GM23338 (cell line): ENCODE measurements at regions not wholly inside any gene's neighbourhood (a gene's known extent, or its start where the extent isn't known, plus 50 kb on each side); places are given as distances from the start of the nearest gene placed in this dataset.

Experiments used
- ATAC-seq: fragments of 200-7000 bp; cut with Tn5 transposase; 3 replicates; pipeline ENCODE4 v1.9.1; 2020
- DNase-seq: peaks from one replicate; pipeline ENCODE4 v3.0.0-alpha.2; 2015; ENCODE audit warnings: low spot score
- H2AFZ ChIP-seq: fragments of 200-600 bp; sonication (generic); 2 replicates; pipeline ENCODE4 v1.8.0; 2016; ENCODE audit warnings: antibody characterized with exemption, mild to moderate bottlenecking, moderate library complexity
- H3F3A ChIP-seq: fragments of 200-600 bp; sonication (generic); replicated peaks from 2 replicates; pipeline ENCODE4 v1.8.0; 2017; ENCODE audit warnings: antibody characterized with exemption, mixed run types, low read depth
- H3K27ac ChIP-seq: fragments of 200-600 bp; sonication (generic); 2 replicates; pipeline ENCODE4 v1.6.1; 2016; ENCODE audit warnings: low read depth
- H3K27me3 ChIP-seq: fragments of 200-600 bp; sonication (generic); 2 replicates; pipeline ENCODE4 v1.8.0; 2016; ENCODE audit warnings: mild to moderate bottlenecking, mixed run types, moderate library complexity; ENCODE audit not compliant: insufficient read depth
- H3K36me3 ChIP-seq: fragments of 200-600 bp; sonication (generic); 2 replicates; pipeline ENCODE4 v1.8.0; 2016; ENCODE audit warnings: mild to moderate bottlenecking; ENCODE audit not compliant: insufficient read depth
- H3K4me1 ChIP-seq: fragments of 200-600 bp; sonication (generic); 2 replicates; pipeline ENCODE4 v1.8.0; 2016; ENCODE audit warnings: mild to moderate bottlenecking, moderate library complexity; ENCODE audit not compliant: insufficient read depth
- H3K4me2 ChIP-seq: fragments of 200-600 bp; sonication (generic); 2 replicates; pipeline ENCODE4 v1.7.1; 2017; ENCODE audit warnings: mixed run types
- H3K4me3 ChIP-seq: fragments of 200-600 bp; sonication (generic); 2 replicates; pipeline ENCODE4 v1.6.1; 2016; ENCODE audit warnings: mixed run types
- H3K79me2 ChIP-seq: fragments of 200-600 bp; sonication (generic); replicated peaks from 2 replicates; pipeline ENCODE4 v1.8.0; 2017; ENCODE audit warnings: mild to moderate bottlenecking; ENCODE audit not compliant: insufficient read depth
- H3K9me2 ChIP-seq: fragments of 200-600 bp; sonication (generic); 2 replicates; pipeline ENCODE4 v1.8.0; 2017; ENCODE audit not compliant: insufficient read depth
- H4K20me1 ChIP-seq: fragments of 200-600 bp; sonication (generic); replicated peaks from 2 replicates; pipeline ENCODE4 v1.8.0; 2017; ENCODE audit warnings: mild to moderate bottlenecking; ENCODE audit not compliant: insufficient read depth
- H3K27ac Mint-ChIP-seq: 2 replicates; pipeline ENCODE4 v1.8.0; 2020; ENCODE audit warnings: inconsistent platforms, mild to moderate bottlenecking, moderate library complexity, mixed read lengths
- H3K27me3 Mint-ChIP-seq: 3 replicates; pipeline ENCODE4 v1.8.0; 2022; ENCODE audit warnings: low read depth, mild to moderate bottlenecking, moderate library complexity, mixed read lengths, inconsistent platforms; ENCODE audit not compliant: insufficient read depth, poor library complexity
- H3K36me3 Mint-ChIP-seq: 3 replicates; pipeline ENCODE4 v1.8.0; 2021; ENCODE audit warnings: low read depth, mild to moderate bottlenecking, inconsistent platforms, moderate library complexity, mixed read lengths
- H3K4me1 Mint-ChIP-seq: 3 replicates; pipeline ENCODE4 v1.8.0; 2020; ENCODE audit warnings: mild to moderate bottlenecking, inconsistent platforms, mixed read lengths
- H3K4me3 Mint-ChIP-seq: 3 replicates; pipeline ENCODE4 v1.8.0; 2021; ENCODE audit warnings: moderate library complexity, mild to moderate bottlenecking, inconsistent platforms, mixed read lengths
- H3K9me3 Mint-ChIP-seq: 3 replicates; pipeline ENCODE4 v1.8.0; 2020; ENCODE audit warnings: moderate library complexity, mild to moderate bottlenecking, inconsistent platforms, mixed read lengths
- EZH2 ChIP-seq: fragments of 200-600 bp; sonication (generic); IDR thresholded peaks from one replicate; pipeline ENCODE4 v1.8.0; 2017; ENCODE audit warnings: antibody characterized with exemption, mild to moderate bottlenecking, low read depth; ENCODE audit not compliant: unreplicated experiment
- JUNB ChIP-seq: IDR thresholded peaks from one replicate; pipeline ENCODE4 v1.6.1; 2016; ENCODE audit warnings: antibody characterized with exemption; ENCODE audit not compliant: unreplicated experiment
- NANOG ChIP-seq: IDR thresholded peaks from 2 replicates; pipeline ENCODE4 v1.6.1; 2016; ENCODE audit warnings: antibody characterized with exemption, borderline replicate concordance
- POLR2AphosphoS5 ChIP-seq: IDR thresholded peaks from 2 replicates; pipeline ENCODE4 v1.6.1; 2016; ENCODE audit warnings: antibody characterized with exemption, low read depth
- STAT1 ChIP-seq: IDR thresholded peaks from one replicate; pipeline ENCODE4 v1.6.1; 2016; ENCODE audit warnings: antibody characterized with exemption; ENCODE audit not compliant: unreplicated experiment
- ZNF114 ChIP-seq: fragments of 250-450 bp; sonication (Bioruptor Pico); IDR thresholded peaks from 2 replicates; pipeline ENCODE4 v1.5.0; 2020; ENCODE audit warnings: mild to moderate bottlenecking, moderate library complexity
- ZNF331 ChIP-seq: fragments of 250-450 bp; sonication (Bioruptor Pico); IDR thresholded peaks from 2 replicates; pipeline ENCODE4 v1.5.0; 2020; ENCODE audit warnings: low read depth, mild to moderate bottlenecking, moderate library complexity
- TF ChIP-seq, protein P1 (sequence below): IDR thresholded peaks from 2 replicates; pipeline ENCODE4 v1.6.1; 2016; ENCODE audit warnings: antibody characterized with exemption
- TF ChIP-seq, protein P2 (sequence below), 2 experiments: fragments of 200-600 bp in 1 of 2; sonication (generic) in 1 of 2; conservative IDR thresholded peaks; 2 replicates each; pipeline versions ENCODE4 v1.5.1 to v1.6.1; 2016 to 2017; ENCODE audit warnings: antibody characterized with exemption in 2 of 2, low read depth in 2 of 2, mild to moderate bottlenecking in 2 of 2, moderate library complexity in 1 of 2
- TF ChIP-seq, protein P3 (sequence below): fragments of 250-450 bp; sonication (Bioruptor Pico); IDR thresholded peaks from 2 replicates; pipeline ENCODE4 v1.5.0; 2020; ENCODE audit warnings: mild to moderate bottlenecking, moderate library complexity
- TF ChIP-seq, protein P4 (sequence below): IDR thresholded peaks from one replicate; pipeline ENCODE4 v1.6.1; 2018; ENCODE audit warnings: antibody characterized with exemption; ENCODE audit not compliant: unreplicated experiment

DNA sequence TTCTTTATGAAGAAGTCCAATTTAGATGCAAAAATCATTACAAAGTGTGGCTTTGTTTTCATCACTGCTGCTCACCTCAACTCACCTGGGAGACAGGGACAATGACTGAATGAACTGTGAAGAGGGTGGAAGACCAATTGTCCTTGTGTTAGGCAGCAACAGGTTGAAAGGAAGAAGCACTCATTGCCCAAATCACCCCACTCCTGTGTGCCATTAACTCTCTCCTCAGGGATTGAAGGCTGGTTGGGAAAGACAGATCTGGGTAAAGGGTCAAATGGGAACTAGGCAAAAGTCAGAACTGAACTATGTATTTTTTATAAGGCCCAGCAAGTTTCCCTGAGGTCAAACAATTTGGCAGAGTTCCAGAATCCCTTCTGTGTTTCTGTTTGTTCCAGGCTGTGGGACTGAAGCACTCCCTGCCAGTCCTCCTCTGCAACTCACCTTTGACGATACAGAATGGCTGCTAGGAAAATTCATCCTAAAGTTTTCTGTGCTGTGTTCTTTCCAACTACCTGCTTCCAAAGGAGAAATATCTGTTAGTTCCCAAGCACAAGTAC, 68.6 kb upstream of the CCDC39 start:
- Mint-ChIP-seq H3K4me3 (no peak overlapping the region), H3K9me3 (no peaks in the 10 kb centered on the region), H3K4me1 (peaks cover 28% of the 10 kb centered on the region), H3K27ac (no peak overlapping the region), H3K36me3 (no peaks in the 10 kb centered on the region), H3K27me3 (no peaks in the 10 kb centered on the region)
- no peaks in the 10 kb centered on the region for H3K79me2 ChIP-seq
- H3K27ac ChIP-seq: no peak overlapping the region
- no peak overlapping the region for H3K4me2 ChIP-seq
- H2AFZ ChIP-seq: no peak overlapping the region
- no peaks in the 10 kb centered on the region for H4K20me1 ChIP-seq
- peaks cover 21% of the 10 kb centered on the region for H3K4me1 ChIP-seq
- no peaks in the 10 kb centered on the region for H3F3A ChIP-seq
- TF ChIP-seq ZNF331 (CRISPR knock-in tag) (no peak), ZNF114 (CRISPR knock-in tag) (no peak), NANOG (no peak), JUNB (no peak), POLR2AphosphoS5 (no peak), STAT1 (no peak), EZH2 (no peak)
- TF ChIP-seq, protein P1, sequence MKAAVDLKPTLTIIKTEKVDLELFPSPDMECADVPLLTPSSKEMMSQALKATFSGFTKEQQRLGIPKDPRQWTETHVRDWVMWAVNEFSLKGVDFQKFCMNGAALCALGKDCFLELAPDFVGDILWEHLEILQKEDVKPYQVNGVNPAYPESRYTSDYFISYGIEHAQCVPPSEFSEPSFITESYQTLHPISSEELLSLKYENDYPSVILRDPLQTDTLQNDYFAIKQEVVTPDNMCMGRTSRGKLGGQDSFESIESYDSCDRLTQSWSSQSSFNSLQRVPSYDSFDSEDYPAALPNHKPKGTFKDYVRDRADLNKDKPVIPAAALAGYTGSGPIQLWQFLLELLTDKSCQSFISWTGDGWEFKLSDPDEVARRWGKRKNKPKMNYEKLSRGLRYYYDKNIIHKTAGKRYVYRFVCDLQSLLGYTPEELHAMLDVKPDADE: no peak
- TF ChIP-seq, protein P2, sequence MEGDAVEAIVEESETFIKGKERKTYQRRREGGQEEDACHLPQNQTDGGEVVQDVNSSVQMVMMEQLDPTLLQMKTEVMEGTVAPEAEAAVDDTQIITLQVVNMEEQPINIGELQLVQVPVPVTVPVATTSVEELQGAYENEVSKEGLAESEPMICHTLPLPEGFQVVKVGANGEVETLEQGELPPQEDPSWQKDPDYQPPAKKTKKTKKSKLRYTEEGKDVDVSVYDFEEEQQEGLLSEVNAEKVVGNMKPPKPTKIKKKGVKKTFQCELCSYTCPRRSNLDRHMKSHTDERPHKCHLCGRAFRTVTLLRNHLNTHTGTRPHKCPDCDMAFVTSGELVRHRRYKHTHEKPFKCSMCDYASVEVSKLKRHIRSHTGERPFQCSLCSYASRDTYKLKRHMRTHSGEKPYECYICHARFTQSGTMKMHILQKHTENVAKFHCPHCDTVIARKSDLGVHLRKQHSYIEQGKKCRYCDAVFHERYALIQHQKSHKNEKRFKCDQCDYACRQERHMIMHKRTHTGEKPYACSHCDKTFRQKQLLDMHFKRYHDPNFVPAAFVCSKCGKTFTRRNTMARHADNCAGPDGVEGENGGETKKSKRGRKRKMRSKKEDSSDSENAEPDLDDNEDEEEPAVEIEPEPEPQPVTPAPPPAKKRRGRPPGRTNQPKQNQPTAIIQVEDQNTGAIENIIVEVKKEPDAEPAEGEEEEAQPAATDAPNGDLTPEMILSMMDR (conservative IDR thresholded peaks at IDR 0.05; ENCODE audit: low read depth in 2 of 2): no peak
- TF ChIP-seq, protein P3, sequence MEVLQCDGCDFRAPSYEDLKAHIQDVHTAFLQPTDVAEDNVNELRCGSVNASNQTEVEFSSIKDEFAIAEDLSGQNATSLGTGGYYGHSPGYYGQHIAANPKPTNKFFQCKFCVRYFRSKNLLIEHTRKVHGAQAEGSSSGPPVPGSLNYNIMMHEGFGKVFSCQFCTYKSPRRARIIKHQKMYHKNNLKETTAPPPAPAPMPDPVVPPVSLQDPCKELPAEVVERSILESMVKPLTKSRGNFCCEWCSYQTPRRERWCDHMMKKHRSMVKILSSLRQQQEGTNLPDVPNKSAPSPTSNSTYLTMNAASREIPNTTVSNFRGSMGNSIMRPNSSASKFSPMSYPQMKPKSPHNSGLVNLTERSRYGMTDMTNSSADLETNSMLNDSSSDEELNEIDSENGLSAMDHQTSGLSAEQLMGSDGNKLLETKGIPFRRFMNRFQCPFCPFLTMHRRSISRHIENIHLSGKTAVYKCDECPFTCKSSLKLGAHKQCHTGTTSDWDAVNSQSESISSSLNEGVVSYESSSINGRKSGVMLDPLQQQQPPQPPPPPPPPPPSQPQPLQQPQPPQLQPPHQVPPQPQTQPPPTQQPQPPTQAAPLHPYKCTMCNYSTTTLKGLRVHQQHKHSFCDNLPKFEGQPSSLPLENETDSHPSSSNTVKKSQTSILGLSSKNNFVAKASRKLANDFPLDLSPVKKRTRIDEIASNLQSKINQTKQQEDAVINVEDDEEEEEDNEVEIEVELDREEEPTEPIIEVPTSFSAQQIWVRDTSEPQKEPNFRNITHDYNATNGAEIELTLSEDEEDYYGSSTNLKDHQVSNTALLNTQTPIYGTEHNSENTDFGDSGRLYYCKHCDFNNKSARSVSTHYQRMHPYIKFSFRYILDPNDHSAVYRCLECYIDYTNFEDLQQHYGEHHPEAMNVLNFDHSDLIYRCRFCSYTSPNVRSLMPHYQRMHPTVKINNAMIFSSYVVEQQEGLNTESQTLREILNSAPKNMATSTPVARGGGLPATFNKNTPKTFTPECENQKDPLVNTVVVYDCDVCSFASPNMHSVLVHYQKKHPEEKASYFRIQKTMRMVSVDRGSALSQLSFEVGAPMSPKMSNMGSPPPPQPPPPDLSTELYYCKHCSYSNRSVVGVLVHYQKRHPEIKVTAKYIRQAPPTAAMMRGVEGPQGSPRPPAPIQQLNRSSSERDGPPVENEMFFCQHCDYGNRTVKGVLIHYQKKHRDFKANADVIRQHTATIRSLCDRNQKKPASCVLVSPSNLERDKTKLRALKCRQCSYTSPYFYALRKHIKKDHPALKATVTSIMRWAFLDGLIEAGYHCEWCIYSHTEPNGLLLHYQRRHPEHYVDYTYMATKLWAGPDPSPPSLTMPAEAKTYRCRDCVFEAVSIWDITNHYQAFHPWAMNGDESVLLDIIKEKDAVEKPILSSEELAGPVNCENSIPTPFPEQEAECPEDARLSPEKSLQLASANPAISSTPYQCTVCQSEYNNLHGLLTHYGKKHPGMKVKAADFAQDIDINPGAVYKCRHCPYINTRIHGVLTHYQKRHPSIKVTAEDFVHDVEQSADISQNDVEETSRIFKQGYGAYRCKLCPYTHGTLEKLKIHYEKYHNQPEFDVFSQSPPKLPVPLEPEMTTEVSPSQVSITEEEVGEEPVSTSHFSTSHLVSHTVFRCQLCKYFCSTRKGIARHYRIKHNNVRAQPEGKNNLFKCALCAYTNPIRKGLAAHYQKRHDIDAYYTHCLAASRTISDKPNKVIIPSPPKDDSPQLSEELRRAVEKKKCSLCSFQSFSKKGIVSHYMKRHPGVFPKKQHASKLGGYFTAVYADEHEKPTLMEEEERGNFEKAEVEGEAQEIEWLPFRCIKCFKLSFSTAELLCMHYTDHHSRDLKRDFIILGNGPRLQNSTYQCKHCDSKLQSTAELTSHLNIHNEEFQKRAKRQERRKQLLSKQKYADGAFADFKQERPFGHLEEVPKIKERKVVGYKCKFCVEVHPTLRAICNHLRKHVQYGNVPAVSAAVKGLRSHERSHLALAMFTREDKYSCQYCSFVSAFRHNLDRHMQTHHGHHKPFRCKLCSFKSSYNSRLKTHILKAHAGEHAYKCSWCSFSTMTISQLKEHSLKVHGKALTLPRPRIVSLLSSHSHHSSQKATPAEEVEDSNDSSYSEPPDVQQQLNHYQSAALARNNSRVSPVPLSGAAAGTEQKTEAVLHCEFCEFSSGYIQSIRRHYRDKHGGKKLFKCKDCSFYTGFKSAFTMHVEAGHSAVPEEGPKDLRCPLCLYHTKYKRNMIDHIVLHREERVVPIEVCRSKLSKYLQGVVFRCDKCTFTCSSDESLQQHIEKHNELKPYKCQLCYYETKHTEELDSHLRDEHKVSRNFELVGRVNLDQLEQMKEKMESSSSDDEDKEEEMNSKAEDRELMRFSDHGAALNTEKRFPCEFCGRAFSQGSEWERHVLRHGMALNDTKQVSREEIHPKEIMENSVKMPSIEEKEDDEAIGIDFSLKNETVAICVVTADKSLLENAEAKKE (CRISPR knock-in tag): no peak
- TF ChIP-seq, protein P4, sequence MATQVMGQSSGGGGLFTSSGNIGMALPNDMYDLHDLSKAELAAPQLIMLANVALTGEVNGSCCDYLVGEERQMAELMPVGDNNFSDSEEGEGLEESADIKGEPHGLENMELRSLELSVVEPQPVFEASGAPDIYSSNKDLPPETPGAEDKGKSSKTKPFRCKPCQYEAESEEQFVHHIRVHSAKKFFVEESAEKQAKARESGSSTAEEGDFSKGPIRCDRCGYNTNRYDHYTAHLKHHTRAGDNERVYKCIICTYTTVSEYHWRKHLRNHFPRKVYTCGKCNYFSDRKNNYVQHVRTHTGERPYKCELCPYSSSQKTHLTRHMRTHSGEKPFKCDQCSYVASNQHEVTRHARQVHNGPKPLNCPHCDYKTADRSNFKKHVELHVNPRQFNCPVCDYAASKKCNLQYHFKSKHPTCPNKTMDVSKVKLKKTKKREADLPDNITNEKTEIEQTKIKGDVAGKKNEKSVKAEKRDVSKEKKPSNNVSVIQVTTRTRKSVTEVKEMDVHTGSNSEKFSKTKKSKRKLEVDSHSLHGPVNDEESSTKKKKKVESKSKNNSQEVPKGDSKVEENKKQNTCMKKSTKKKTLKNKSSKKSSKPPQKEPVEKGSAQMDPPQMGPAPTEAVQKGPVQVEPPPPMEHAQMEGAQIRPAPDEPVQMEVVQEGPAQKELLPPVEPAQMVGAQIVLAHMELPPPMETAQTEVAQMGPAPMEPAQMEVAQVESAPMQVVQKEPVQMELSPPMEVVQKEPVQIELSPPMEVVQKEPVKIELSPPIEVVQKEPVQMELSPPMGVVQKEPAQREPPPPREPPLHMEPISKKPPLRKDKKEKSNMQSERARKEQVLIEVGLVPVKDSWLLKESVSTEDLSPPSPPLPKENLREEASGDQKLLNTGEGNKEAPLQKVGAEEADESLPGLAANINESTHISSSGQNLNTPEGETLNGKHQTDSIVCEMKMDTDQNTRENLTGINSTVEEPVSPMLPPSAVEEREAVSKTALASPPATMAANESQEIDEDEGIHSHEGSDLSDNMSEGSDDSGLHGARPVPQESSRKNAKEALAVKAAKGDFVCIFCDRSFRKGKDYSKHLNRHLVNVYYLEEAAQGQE: no peak
- no peak for ATAC-seq
- H3K9me2 ChIP-seq: no peaks in the 10 kb centered on the region
- H3K36me3 ChIP-seq: no peaks in the 10 kb centered on the region
- H3K4me3 ChIP-seq: no peak overlapping the region
- no peaks in the 10 kb centered on the region for H3K27me3 ChIP-seq
- DNase-seq: no peak
